ENCODE measurements at regions not wholly inside any gene's neighbourhood (a gene's known extent, or its start where the extent isn't known, plus 50 kb on each side); places are given as distances from the start of the nearest gene placed in this dataset.

DNA sequence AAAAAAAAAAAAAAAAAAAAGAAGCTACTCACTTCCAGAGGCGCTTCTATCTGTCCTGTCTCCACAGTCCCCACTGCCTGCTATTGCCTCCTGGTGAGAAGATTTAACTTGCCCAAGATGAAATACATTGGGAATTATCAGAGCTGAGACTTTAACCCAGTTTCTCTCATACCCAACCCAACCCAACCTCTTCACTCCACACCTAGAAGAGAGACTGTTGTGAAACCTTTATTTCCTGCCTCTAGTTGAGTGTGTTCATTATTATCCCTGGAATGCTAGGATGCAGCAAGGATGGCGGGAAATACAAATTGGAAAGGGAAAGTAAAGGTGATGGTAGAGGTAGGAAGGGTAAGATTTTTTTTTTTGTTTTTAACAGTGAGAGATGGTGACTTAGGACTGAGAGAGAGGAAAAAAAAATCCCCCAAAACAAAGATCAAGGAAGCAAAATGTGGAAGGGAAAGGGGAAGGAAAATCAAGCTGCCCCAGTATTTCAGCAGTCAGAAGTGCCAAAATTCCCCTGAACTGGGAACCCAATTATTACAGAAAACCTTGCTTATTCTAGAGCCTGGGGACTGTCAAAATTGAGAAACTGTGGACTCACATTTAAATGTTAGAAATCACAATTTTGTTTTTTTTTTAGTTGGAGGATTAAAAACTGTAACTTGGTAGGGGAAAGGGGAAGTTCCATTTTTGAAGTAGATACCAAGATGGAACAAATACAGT, 253.0 kb downstream of the PTTG2 start:
- intact Hi-C loops (cut with micrococcal nuclease), result no loop called here
- ATAC-seq (ENCODE audit: low read depth), result no peak
- POLR2A ChIA-PET, result no interaction called here

DNA sequence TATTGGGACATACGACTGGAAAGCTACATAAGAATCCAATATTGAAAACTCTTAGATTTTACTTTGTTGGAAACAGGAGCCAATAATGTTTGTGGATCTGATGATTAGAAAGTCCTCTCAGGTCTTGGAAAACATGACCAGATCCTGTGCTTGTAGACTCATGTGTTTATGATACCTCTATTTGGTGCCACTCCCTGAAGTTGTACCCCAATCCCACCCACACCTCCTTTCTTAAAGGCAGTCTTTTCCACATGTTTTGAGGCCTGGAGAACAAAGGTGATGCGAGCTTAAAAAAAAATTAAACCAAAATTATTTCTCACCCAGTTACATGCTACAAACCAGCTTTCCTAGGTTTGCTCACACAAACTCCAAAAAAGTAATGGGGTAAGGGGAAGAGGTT, 262.7 kb downstream of the PTTG2 start:
- H3K27ac Mint-ChIP-seq, result no peak overlapping the region
- TF ChIP-seq CTCF (IDR thresholded peaks at IDR 0.05), result no peak
- DNase-seq, result no peak
- peaks cover 15% of the 10 kb centered on the region for H3K27me3 Mint-ChIP-seq
- no peak overlapping the region for H3K4me3 Mint-ChIP-seq
- intact Hi-C loops (cut with micrococcal nuclease), result no loop called here
- H3K36me3 Mint-ChIP-seq (ENCODE audit: low read depth), result no peaks in the 10 kb centered on the region
- ChIA-PET CTCF (interaction anchor here (1.1 kb wide), 1 partner anchor 11 kb away, joined by 3 read pairs; no protein-coding TSS in a partner anchor), POLR2A (no interaction called here)
- peaks cover 2% of the 10 kb centered on the region for H3K9me3 Mint-ChIP-seq
- ATAC-seq (ENCODE audit: low read depth), result no peak
- no peaks in the 10 kb centered on the region for H3K4me1 Mint-ChIP-seq

More for the DNA sequence above, 253.0 kb downstream of the PTTG2 start:
- Mint-ChIP-seq H3K27me3 (peaks cover 2% of the 10 kb centered on the region), H3K27ac (no peak overlapping the region), H3K4me3 (no peak overlapping the region), H3K4me1 (no peaks in the 10 kb centered on the region), H3K36me3 (ENCODE audit: low read depth) (no peaks in the 10 kb centered on the region), H3K9me3 (no peaks in the 10 kb centered on the region)
- no peak for TF ChIP-seq CTCF (IDR thresholded peaks at IDR 0.05)
- CTCF ChIA-PET, result interaction anchor here (1.3 kb wide), 1 partner anchor 33 kb away, joined by 3 read pairs; no protein-coding TSS in a partner anchor
- DNase-seq, result no peak

GRCh38 chr4:38223306-38223705, 263.1 kb downstream of the PTTG2 start:
- ATAC-seq (ENCODE audit: low read depth) (no peak), DNase-seq (no peak)
- no peak for TF ChIP-seq CTCF (IDR thresholded peaks at IDR 0.05)
- Mint-ChIP-seq H3K27ac (no peak overlapping the region), H3K9me3 (peaks cover 2% of the 10 kb centered on the region), H3K36me3 (ENCODE audit: low read depth) (no peaks in the 10 kb centered on the region), H3K27me3 (peaks cover 13% of the 10 kb centered on the region), H3K4me1 (no peaks in the 10 kb centered on the region), H3K4me3 (no peak overlapping the region)
- intact Hi-C loops (cut with micrococcal nuclease), result no loop called here
- ChIA-PET CTCF (no interaction called here), POLR2A (no interaction called here)

DNA sequence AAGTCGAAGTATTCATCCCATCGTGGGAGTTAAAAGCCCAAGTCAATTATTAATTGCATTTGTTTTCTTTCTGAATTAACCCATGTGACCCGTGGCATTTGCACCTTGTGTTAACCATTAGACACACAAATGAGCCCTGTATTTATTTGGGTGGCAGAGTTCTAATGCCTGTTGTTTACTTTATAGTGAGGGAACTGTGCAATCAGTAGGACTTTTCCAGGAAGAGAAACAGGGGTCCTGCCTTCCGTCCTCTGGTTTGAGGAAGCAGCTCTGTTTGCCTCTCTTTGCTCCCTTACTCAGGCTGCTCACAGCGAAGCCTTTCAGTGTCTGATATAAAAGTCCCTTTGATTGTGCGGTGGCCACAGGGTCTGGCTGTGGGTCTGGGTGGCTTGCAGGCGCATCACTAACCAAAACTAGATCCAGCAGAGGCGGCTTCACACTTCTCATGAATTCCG, 263.6 kb downstream of the PTTG2 start:
- Mint-ChIP-seq H3K9me3 (peaks cover 2% of the 10 kb centered on the region), H3K27ac (no peak overlapping the region), H3K4me3 (no peak overlapping the region), H3K27me3 (peaks cover 13% of the 10 kb centered on the region), H3K4me1 (no peaks in the 10 kb centered on the region), H3K36me3 (ENCODE audit: low read depth) (no peaks in the 10 kb centered on the region)
- ChIA-PET CTCF (no interaction called here), POLR2A (no interaction called here)
- DNase-seq (no peak), ATAC-seq (ENCODE audit: low read depth) (no peak)
- intact Hi-C loops (cut with micrococcal nuclease), result no loop called here
- TF ChIP-seq CTCF (IDR thresholded peaks at IDR 0.05), result no peak

DNA sequence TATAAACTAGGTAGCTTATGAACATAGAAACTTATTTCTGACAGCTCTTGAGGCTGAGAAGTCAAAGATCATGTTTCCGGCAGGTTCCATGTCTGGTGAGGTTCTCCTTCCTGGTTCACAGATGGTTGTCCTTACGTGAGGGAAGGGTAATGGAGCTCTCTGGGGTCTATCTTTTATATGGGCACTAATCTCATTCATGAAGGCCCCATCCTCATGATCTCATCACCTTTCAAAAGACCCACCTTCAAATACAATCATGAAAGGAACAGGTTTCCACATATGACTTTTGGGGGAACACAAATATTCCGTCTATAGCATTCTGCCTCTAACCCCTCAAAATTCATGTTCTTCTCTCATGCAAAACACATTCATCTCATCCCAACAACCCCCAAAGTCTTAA, 264.7 kb downstream of the PTTG2 start:
- ATAC-seq (ENCODE audit: low read depth) (no peak), DNase-seq (no peak)
- no peak for TF ChIP-seq CTCF (IDR thresholded peaks at IDR 0.05)
- H3K4me1 Mint-ChIP-seq, result no peaks in the 10 kb centered on the region
- H3K27me3 Mint-ChIP-seq, result peaks cover 13% of the 10 kb centered on the region
- ChIA-PET CTCF (no interaction called here), POLR2A (no interaction called here)
- no peak overlapping the region for H3K27ac Mint-ChIP-seq
- H3K9me3 Mint-ChIP-seq, result peaks cover 2% of the 10 kb centered on the region
- no peak overlapping the region for H3K4me3 Mint-ChIP-seq
- intact Hi-C loops (cut with micrococcal nuclease), result no loop called here
- H3K36me3 Mint-ChIP-seq (ENCODE audit: low read depth), result no peaks in the 10 kb centered on the region
